ENCODE measurements at regions not wholly inside any gene's neighbourhood (a gene's known extent, or its start where the extent isn't known, plus 50 kb on each side); places are given as distances from the start of the nearest gene placed in this dataset.

GRCh38 chr6:144957236-144957937 is 672.3 kb downstream of the UTRN start:
- TF ChIP-seq NFYB (CRISPR knock-in tag; conservative IDR thresholded peaks at IDR 0.05; ENCODE audit: low read depth), result no peak
- TF ChIP-seq CTCF (IDR thresholded peaks at IDR 0.05), result no peak
- no peak for TF ChIP-seq TEAD4 (CRISPR knock-in tag; IDR thresholded peaks at IDR 0.05)
- TF ChIP-seq ZNF232 (CRISPR knock-in tag; IDR thresholded peaks at IDR 0.05), result no peak
- no peak for TF ChIP-seq NR3C1 (CRISPR knock-in tag; conservative IDR thresholded peaks at IDR 0.05; ENCODE audit: low read depth)
- TF ChIP-seq MAX (CRISPR knock-in tag; IDR thresholded peaks at IDR 0.05), result no peak
- no peak for TF ChIP-seq SP1 (CRISPR knock-in tag; conservative IDR thresholded peaks at IDR 0.05)
- TF ChIP-seq SOX15 (CRISPR knock-in tag; IDR thresholded peaks at IDR 0.05), result no peak
- no peak for TF ChIP-seq PRDM15 (CRISPR knock-in tag; IDR thresholded peaks at IDR 0.05)
- TF ChIP-seq TEAD1 (CRISPR knock-in tag; IDR thresholded peaks at IDR 0.05), result no peak

All from WTC11 (cell line).